Skeletal muscle tissue (tissue), 3 donors: ENCODE measurements at regions not wholly inside any gene's neighbourhood (a gene's known extent, or its start where the extent isn't known, plus 50 kb on each side); places are given as distances from the start of the nearest gene placed in this dataset.
"Not testable (repeated sequence)": the region's sequence is repeated elsewhere in the genome, so short reads cannot be mapped to it uniquely, and the experiment has no call there.

Experiments used
- H3K27ac ChIP-seq: one replicate; pipeline ENCODE4 v1.7.0; 2013; ENCODE audit warnings: mild to moderate bottlenecking, low read depth, low read length, inconsistent platforms
- H3K27me3 ChIP-seq, 3 donors: one replicate each; pipeline ENCODE4 v1.7.0; 2013; ENCODE audit warnings: low read length in 3 of 3; ENCODE audit not compliant: control insufficient read depth in 3 of 3, insufficient read depth in 3 of 3
- H3K36me3 ChIP-seq, 3 donors: one replicate each; pipeline ENCODE4 v1.7.0; 2013; ENCODE audit warnings: low read length in 3 of 3; ENCODE audit not compliant: control insufficient read depth in 3 of 3, insufficient read depth in 3 of 3
- H3K4me1 ChIP-seq, 3 donors: one replicate each; pipeline ENCODE4 v1.7.0; 2013; ENCODE audit warnings: low read length in 3 of 3, mild to moderate bottlenecking in 3 of 3; ENCODE audit not compliant: control insufficient read depth in 3 of 3, insufficient read depth in 3 of 3
- H3K4me3 ChIP-seq, 3 donors: one replicate each; pipeline ENCODE4 v1.7.0; 2013; ENCODE audit warnings: low read length in 3 of 3
- H3K9ac ChIP-seq, 3 donors: one replicate each; pipeline ENCODE4 v1.7.0; 2013; ENCODE audit warnings: low read length in 3 of 3, mild to moderate bottlenecking in 3 of 3, moderate library complexity in 2 of 3, low read depth in 1 of 3
- H3K9me3 ChIP-seq, 3 donors: one replicate each; pipeline ENCODE4 v1.7.0; 2013; ENCODE audit warnings: low read length in 3 of 3; ENCODE audit not compliant: control insufficient read depth in 3 of 3
- donor health status: Osteomylitis.

GRCh38 chr2:90231199-90231598 is 1539.7 kb downstream of the RPIA start:
- H3K9ac ChIP-seq, H3K27me3 ChIP-seq, H3K27ac ChIP-seq, H3K4me3 ChIP-seq, H3K9me3 ChIP-seq, H3K4me1 ChIP-seq, H3K36me3 ChIP-seq: not testable (repeated sequence)

DNA sequence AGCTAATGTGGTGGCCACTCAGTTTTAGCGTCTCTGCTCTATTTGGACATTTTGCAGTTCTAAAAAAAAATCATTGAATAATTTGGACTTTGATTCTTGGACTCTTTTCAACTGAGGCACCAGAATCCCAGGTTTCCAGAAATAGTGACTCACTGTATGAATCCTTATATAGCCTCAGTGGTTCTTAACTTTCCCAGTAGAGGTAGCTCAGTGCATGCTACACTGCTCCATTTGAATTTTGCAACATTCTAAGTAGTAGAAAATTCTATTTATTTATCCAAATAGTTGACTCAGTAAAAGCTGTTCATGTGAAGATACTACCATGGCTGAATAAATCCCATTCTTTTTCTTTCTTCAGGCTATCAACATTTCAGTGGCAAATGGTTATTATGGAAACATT is 1544.0 kb downstream of the RPIA start:
- H3K4me1 ChIP-seq, H3K27ac ChIP-seq, H3K9ac ChIP-seq, H3K4me3 ChIP-seq, H3K9me3 ChIP-seq, H3K27me3 ChIP-seq, H3K36me3 ChIP-seq: not testable (repeated sequence)

DNA sequence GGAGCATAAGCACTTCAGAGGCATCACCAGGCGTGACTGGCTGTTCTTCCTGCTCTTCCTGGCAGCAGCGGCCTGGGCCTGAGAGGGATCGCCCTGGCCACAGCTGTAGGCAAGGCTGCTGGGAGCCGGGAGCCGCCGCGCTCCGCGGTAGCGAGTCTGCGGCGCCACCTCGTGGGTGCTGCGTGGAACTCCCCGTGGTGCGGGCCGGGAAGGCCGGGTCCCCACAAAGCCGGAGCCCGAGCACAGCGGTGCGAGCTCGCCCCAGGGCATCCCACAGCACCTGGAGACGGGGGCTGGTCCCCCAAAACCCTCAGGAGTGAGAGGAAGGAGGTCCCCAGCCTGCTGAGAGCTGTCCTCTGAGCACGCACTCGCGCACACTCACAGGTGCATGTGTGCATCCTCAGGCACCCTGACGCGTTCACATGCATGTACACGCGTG is 1546.5 kb downstream of the RPIA start:
- H3K4me1 ChIP-seq, H3K27me3 ChIP-seq, H3K27ac ChIP-seq, H3K9me3 ChIP-seq, H3K4me3 ChIP-seq, H3K9ac ChIP-seq, H3K36me3 ChIP-seq: not testable (repeated sequence)

GRCh38 chr2:90238505-90239230 is 1547.2 kb downstream of the RPIA start:
- not testable (repeated sequence) for H3K36me3 ChIP-seq, H3K9me3 ChIP-seq, H3K27ac ChIP-seq, H3K4me3 ChIP-seq, H3K9ac ChIP-seq, H3K4me1 ChIP-seq, H3K27me3 ChIP-seq

GRCh38 chr2:90239769-90240168 is 1548.3 kb downstream of the RPIA start:
- not testable (repeated sequence) for H3K27ac ChIP-seq, H3K4me3 ChIP-seq, H3K4me1 ChIP-seq, H3K9ac ChIP-seq, H3K36me3 ChIP-seq, H3K9me3 ChIP-seq, H3K27me3 ChIP-seq

DNA sequence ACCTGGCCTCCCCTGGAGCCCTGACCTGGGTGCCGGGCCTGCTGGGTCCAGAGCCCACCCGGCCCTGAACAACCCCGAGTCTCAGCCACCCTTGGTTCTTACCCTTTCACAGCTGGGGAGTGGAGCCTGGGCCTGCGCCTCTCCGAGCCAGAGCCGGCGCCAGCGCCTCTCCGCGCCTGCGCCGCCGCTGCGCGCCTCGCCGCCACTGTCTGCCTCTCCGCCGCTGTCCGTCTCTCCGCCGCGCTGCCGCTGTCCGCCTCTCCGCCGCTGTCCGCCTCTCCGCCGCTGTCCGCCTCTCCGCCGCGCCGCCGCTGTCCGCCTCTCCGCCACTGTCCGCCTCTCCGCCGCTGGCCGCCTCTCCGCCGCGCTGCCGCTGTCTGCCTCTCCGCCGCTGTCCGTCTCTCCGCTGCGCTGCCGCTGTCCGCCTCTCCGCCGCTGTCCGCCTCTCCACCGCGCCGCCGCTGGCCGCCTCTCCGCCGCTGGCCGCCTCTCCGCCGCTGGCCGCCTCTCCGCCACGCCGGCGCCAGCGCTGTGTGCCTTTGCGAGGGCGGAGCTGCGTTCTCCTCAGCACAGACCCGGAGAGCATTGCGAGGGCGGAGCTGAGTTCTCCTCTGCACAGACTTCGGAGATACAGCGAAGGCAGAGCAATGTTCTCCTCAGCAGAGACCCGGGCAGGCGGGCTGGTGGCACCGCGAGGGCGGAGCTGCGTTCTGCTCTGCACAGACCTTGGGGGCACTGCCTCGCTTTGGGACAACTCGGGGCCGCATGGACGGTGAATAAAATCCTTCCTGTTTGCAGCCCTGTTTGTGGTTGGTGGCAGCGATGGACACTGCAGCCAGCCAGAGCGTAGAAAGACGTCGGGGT is 1553.7 kb downstream of the RPIA start:
- not testable (repeated sequence) for H3K27me3 ChIP-seq, H3K9ac ChIP-seq, H3K27ac ChIP-seq, H3K4me3 ChIP-seq, H3K9me3 ChIP-seq, H3K4me1 ChIP-seq, H3K36me3 ChIP-seq

DNA sequence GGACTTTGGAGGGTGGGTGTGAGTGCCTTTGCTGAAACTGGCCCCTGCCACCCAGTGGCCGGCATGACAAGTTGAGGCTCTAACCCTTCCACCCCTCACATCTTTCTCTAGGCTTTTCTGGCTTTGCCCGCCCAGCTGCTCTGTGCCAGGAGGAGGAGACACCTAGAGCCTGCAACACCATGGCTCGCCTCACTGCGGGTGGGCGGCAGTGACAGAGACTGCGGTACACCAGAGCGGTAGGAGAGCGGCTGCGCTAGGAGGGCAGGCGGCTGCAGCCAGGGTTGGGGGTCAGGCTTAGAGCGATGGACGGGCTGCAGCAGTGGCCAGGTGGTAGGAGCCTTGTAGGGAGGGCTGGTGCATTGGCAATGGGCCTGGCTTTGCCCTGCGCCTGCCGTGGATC is 1556.9 kb downstream of the RPIA start:
- H3K9ac ChIP-seq, H3K4me3 ChIP-seq, H3K9me3 ChIP-seq, H3K4me1 ChIP-seq, H3K27ac ChIP-seq, H3K27me3 ChIP-seq, H3K36me3 ChIP-seq: not testable (repeated sequence)

- H3K9me3 ChIP-seq, H3K4me3 ChIP-seq, H3K4me1 ChIP-seq, H3K27ac ChIP-seq, H3K36me3 ChIP-seq, H3K27me3 ChIP-seq, H3K9ac ChIP-seq: not testable (repeated sequence)
These were observed 1558.9 kb downstream of the RPIA start for GRCh38 chr2:90250350-90250749.

DNA sequence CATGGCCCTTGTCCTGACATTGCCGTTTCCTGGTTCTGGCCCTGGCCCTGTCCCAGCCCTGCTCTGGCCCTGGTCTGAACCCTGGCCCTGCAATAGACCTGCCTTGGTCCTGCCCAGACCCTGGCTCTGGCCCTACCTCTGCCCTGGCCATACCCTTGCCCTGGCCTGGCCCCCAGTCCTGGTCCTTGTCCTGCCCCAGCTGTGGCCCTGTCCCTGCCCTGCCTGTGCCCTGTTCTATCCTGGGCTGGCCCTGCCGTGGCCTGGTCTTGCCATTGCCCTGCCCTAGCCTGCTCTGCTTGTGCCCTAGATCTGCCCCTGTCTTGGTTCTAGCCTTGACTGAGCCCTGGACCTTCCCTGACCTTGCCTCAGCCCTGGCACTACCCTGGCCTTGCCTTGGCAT is 1560.1 kb downstream of the RPIA start:
- H3K9me3 ChIP-seq, H3K27me3 ChIP-seq, H3K27ac ChIP-seq, H3K4me3 ChIP-seq, H3K36me3 ChIP-seq, H3K9ac ChIP-seq, H3K4me1 ChIP-seq: not testable (repeated sequence)

DNA sequence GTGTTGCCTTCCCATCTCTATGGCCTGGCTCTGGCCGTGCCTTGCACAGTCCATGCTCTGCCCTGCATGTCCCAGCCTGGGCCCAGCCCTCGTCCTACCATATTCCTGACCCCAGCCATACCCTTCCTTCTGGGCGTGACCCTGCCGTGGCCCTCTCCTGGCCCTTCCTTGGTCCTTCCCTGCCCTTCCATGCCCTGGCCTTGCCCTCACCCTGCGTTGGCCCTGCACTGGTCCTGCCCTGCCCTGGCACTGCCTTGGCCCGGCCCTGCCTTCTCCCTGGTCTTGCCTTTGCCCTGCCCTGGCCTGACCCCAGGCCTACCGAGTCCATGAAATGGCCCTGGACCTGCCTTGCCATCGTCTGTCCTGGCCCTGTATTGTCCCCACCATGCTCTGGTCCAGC is 1561.8 kb downstream of the RPIA start:
- H3K27ac ChIP-seq, H3K36me3 ChIP-seq, H3K27me3 ChIP-seq, H3K4me1 ChIP-seq, H3K9ac ChIP-seq, H3K4me3 ChIP-seq, H3K9me3 ChIP-seq: not testable (repeated sequence)
